WTC11 (cell line): ENCODE measurements at regions not wholly inside any gene's neighbourhood (a gene's known extent, or its start where the extent isn't known, plus 50 kb on each side); places are given as distances from the start of the nearest gene placed in this dataset.

Experiments used
- ATAC-seq: fragments of 200-7000 bp; cut with Tn5 transposase; 2 replicates; pipeline ENCODE4 v1.10.0; 2021; ENCODE audit warnings: mild to moderate bottlenecking, moderate library complexity
- CTCF ChIA-PET: fragments of 300-600 bp; sonication (Branson Sonifier 250); formaldehyde crosslinking; loops from one replicate; lab custom pipeline; 2021; ENCODE audit warnings: antibody characterized with exemption; lab: Charles Lee
- POLR2A ChIA-PET: fragments of 350-600 bp; sonication (Branson Sonifier 250); formaldehyde crosslinking; loops from one replicate; lab custom pipeline; 2021; ENCODE audit warnings: antibody characterized with exemption; lab: Charles Lee
- DNase-seq: peaks from one replicate; pipeline ENCODE4 v3.0.0; 2021; ENCODE audit warnings: low spot score
- H3K27ac Mint-ChIP-seq: 2 replicates; pipeline ENCODE4 v1.8.0; 2021; ENCODE audit warnings: mixed read lengths
- H3K27me3 Mint-ChIP-seq: 2 replicates; pipeline ENCODE4 v1.8.0; 2021; ENCODE audit warnings: low read depth, mild to moderate bottlenecking, moderate library complexity, mixed read lengths
- H3K36me3 Mint-ChIP-seq: 2 replicates; pipeline ENCODE4 v1.8.0; 2021; ENCODE audit warnings: mixed read lengths
- H3K4me1 Mint-ChIP-seq: 2 replicates; pipeline ENCODE4 v1.8.0; 2022; ENCODE audit warnings: mixed read lengths
- H3K4me3 Mint-ChIP-seq: 2 replicates; pipeline ENCODE4 v1.8.0; 2021; ENCODE audit warnings: mild to moderate bottlenecking, moderate library complexity, mixed read lengths
- H3K9me3 Mint-ChIP-seq: 2 replicates; pipeline ENCODE4 v1.8.0; 2021; ENCODE audit warnings: mixed read lengths
- CBFB ChIP-seq: sonication (generic); formaldehyde crosslinking; IDR thresholded peaks from 2 replicates; pipeline ENCODE4 v1.8.1; 2022; ENCODE audit warnings: mild to moderate bottlenecking, low read depth, missing genetic modification reagents
- EMX1 ChIP-seq: fragments of 250-450 bp; sonication (Bioruptor Pico); IDR thresholded peaks from 2 replicates; pipeline ENCODE4 v1.8.0; 2021; ENCODE audit warnings: mild to moderate bottlenecking
- ESRRA ChIP-seq: sonication (generic); formaldehyde crosslinking; IDR thresholded peaks from 2 replicates; pipeline ENCODE4 v1.8.1; 2022; ENCODE audit warnings: mild to moderate bottlenecking, missing genetic modification reagents, borderline replicate concordance
- GABPB1 ChIP-seq: sonication (generic); formaldehyde crosslinking; IDR thresholded peaks from 2 replicates; pipeline ENCODE4 v1.8.1; 2023; ENCODE audit warnings: mild to moderate bottlenecking, missing genetic modification reagents
- GTF2I ChIP-seq: fragments of 250-450 bp; sonication (Bioruptor Pico); conservative IDR thresholded peaks from 2 replicates; pipeline ENCODE4 v1.4.0; 2021; ENCODE audit warnings: mild to moderate bottlenecking
- HMGA2 ChIP-seq: fragments of 250-450 bp; sonication (Bioruptor Pico); IDR thresholded peaks from 2 replicates; pipeline ENCODE4 v1.4.0; 2021; ENCODE audit warnings: mild to moderate bottlenecking, moderate library complexity
- IRF2 ChIP-seq: sonication (generic); formaldehyde crosslinking; IDR thresholded peaks from 2 replicates; pipeline ENCODE4 v1.8.0; 2022; ENCODE audit warnings: low read depth, missing genetic modification reagents, borderline replicate concordance
- NFE2L1 ChIP-seq: sonication (generic); formaldehyde crosslinking; IDR thresholded peaks from 2 replicates; pipeline ENCODE4 v1.8.1; 2023; ENCODE audit warnings: missing genetic modification reagents
- NR2C2 ChIP-seq: sonication (generic); formaldehyde crosslinking; IDR thresholded peaks from 2 replicates; pipeline ENCODE4 v1.8.0; 2022; ENCODE audit warnings: mild to moderate bottlenecking, missing genetic modification reagents
- SMAD4 ChIP-seq: sonication (generic); formaldehyde crosslinking; IDR thresholded peaks from 2 replicates; pipeline ENCODE4 v1.8.0; 2022; ENCODE audit warnings: mild to moderate bottlenecking, missing genetic modification reagents
- SOX15 ChIP-seq: fragments of 250-450 bp; sonication (Bioruptor Pico); IDR thresholded peaks from 2 replicates; pipeline ENCODE4 v1.9.0; 2021; ENCODE audit warnings: mild to moderate bottlenecking
- TP53 ChIP-seq: sonication (generic); formaldehyde crosslinking; IDR thresholded peaks from 2 replicates; pipeline ENCODE4 v1.8.1; 2023; ENCODE audit warnings: mild to moderate bottlenecking, missing genetic modification reagents
- ZNF121 ChIP-seq: sonication (generic); formaldehyde crosslinking; IDR thresholded peaks from 2 replicates; pipeline ENCODE4 v1.8.0; 2023; ENCODE audit warnings: missing genetic modification reagents
- ZNF138 ChIP-seq: sonication (generic); formaldehyde crosslinking; conservative IDR thresholded peaks from 2 replicates; pipeline ENCODE4 v1.8.1; 2022; ENCODE audit warnings: mild to moderate bottlenecking, moderate library complexity, missing genetic modification reagents
- ZNF219 ChIP-seq: sonication (generic); formaldehyde crosslinking; IDR thresholded peaks from 2 replicates; pipeline ENCODE4 v1.8.0; 2023; ENCODE audit warnings: missing genetic modification reagents, mild to moderate bottlenecking, borderline replicate concordance
- ZNF232 ChIP-seq: sonication (generic); formaldehyde crosslinking; IDR thresholded peaks from 2 replicates; pipeline ENCODE4 v1.8.0; 2022; ENCODE audit warnings: mild to moderate bottlenecking, missing genetic modification reagents
- ZNF416 ChIP-seq: fragments of 250-450 bp; sonication (Bioruptor Pico); IDR thresholded peaks from 2 replicates; pipeline ENCODE4 v1.9.0; 2021; ENCODE audit warnings: mild to moderate bottlenecking, inconsistent platforms
- ZNF423 ChIP-seq: fragments of 250-450 bp; sonication (Bioruptor Pico); IDR thresholded peaks from 2 replicates; pipeline ENCODE4 v2.1.2; 2022; ENCODE audit warnings: mild to moderate bottlenecking, moderate library complexity
- TF ChIP-seq, protein P1 (sequence below): sonication (generic); formaldehyde crosslinking; IDR thresholded peaks from 2 replicates; pipeline ENCODE4 v1.8.1; 2023; ENCODE audit warnings: mild to moderate bottlenecking, missing genetic modification reagents, moderate library complexity
- TF ChIP-seq, protein P2 (sequence below): sonication (generic); formaldehyde crosslinking; IDR thresholded peaks from 2 replicates; pipeline ENCODE4 v1.8.0; 2023; ENCODE audit warnings: missing genetic modification reagents, mild to moderate bottlenecking, borderline replicate concordance
- TF ChIP-seq, protein P3 (sequence below): sonication (generic); formaldehyde crosslinking; IDR thresholded peaks from 2 replicates; pipeline ENCODE4 v1.8.1; 2023; ENCODE audit warnings: mild to moderate bottlenecking, missing genetic modification reagents, moderate library complexity
- TF ChIP-seq, protein P4 (sequence below): fragments of 250-450 bp; sonication (Bioruptor Pico); IDR thresholded peaks from 2 replicates; pipeline ENCODE4 v2.1.2; 2022; ENCODE audit warnings: mild to moderate bottlenecking, moderate library complexity
- TF ChIP-seq, protein P5 (sequence below): fragments of 250-450 bp; sonication (Bioruptor Pico); IDR thresholded peaks from 2 replicates; pipeline ENCODE4 v1.9.0; 2021; ENCODE audit warnings: mild to moderate bottlenecking

DNA sequence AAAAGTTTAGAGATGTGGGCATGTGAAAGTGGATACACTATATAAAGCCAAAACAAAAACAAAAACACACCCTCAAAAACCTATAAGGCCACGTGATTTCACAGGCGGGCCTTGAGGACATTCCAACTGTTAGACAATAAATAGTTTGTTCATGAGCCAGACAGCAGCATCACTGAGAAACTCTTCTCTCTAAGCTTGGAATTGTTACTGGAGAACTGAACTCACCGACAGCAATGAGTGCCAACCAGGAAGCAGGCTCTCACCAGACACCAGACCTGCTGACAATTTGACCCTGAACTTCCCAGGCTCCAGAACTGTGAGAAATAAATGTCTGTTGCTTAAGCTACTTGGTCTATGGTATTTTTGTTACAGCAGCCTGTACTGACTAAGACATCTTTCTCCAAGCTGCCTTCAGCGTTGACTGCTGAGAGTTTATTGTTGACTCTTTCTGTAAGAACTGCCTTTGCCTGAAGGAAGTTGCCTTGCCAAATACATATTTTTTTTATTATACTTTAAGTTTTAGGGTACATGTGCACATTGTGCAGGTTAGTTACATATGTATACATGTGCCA lies 107.5 kb downstream of the EPDR1 start:
- Mint-ChIP-seq H3K27ac (no peak overlapping the region), H3K27me3 (no peaks in the 10 kb centered on the region), H3K9me3 (no peaks in the 10 kb centered on the region), H3K4me3 (no peak overlapping the region), H3K4me1 (peaks cover 3% of the 10 kb centered on the region), H3K36me3 (no peaks in the 10 kb centered on the region)
- ChIA-PET CTCF (no interaction called here), POLR2A (no interaction called here)
- DNase-seq = no peak
- no peak for TF ChIP-seq EMX1
- no peak for TF ChIP-seq ZNF219 (CRISPR knock-in tag)
- TF ChIP-seq GABPB1 (CRISPR knock-in tag) = no peak
- TF ChIP-seq ZNF232 (CRISPR knock-in tag) = no peak
- TF ChIP-seq GTF2I (CRISPR knock-in tag) = no peak
- no peak for TF ChIP-seq TP53 (CRISPR knock-in tag)
- TF ChIP-seq, protein P1, sequence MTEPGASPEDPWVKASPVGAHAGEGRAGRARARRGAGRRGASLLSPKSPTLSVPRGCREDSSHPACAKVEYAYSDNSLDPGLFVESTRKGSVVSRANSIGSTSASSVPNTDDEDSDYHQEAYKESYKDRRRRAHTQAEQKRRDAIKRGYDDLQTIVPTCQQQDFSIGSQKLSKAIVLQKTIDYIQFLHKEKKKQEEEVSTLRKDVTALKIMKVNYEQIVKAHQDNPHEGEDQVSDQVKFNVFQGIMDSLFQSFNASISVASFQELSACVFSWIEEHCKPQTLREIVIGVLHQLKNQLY (CRISPR knock-in tag) = no peak
- TF ChIP-seq CBFB (CRISPR knock-in tag) = no peak
- TF ChIP-seq, protein P2, sequence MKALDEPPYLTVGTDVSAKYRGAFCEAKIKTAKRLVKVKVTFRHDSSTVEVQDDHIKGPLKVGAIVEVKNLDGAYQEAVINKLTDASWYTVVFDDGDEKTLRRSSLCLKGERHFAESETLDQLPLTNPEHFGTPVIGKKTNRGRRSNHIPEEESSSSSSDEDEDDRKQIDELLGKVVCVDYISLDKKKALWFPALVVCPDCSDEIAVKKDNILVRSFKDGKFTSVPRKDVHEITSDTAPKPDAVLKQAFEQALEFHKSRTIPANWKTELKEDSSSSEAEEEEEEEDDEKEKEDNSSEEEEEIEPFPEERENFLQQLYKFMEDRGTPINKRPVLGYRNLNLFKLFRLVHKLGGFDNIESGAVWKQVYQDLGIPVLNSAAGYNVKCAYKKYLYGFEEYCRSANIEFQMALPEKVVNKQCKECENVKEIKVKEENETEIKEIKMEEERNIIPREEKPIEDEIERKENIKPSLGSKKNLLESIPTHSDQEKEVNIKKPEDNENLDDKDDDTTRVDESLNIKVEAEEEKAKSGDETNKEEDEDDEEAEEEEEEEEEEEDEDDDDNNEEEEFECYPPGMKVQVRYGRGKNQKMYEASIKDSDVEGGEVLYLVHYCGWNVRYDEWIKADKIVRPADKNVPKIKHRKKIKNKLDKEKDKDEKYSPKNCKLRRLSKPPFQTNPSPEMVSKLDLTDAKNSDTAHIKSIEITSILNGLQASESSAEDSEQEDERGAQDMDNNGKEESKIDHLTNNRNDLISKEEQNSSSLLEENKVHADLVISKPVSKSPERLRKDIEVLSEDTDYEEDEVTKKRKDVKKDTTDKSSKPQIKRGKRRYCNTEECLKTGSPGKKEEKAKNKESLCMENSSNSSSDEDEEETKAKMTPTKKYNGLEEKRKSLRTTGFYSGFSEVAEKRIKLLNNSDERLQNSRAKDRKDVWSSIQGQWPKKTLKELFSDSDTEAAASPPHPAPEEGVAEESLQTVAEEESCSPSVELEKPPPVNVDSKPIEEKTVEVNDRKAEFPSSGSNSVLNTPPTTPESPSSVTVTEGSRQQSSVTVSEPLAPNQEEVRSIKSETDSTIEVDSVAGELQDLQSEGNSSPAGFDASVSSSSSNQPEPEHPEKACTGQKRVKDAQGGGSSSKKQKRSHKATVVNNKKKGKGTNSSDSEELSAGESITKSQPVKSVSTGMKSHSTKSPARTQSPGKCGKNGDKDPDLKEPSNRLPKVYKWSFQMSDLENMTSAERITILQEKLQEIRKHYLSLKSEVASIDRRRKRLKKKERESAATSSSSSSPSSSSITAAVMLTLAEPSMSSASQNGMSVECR = no peak
- no peak for TF ChIP-seq ZNF416 (CRISPR knock-in tag)
- TF ChIP-seq ZNF138 (CRISPR knock-in tag) = no peak
- TF ChIP-seq, protein P3, sequence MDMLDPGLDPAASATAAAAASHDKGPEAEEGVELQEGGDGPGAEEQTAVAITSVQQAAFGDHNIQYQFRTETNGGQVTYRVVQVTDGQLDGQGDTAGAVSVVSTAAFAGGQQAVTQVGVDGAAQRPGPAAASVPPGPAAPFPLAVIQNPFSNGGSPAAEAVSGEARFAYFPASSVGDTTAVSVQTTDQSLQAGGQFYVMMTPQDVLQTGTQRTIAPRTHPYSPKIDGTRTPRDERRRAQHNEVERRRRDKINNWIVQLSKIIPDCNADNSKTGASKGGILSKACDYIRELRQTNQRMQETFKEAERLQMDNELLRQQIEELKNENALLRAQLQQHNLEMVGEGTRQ = no peak
- TF ChIP-seq SOX15 (CRISPR knock-in tag) = no peak
- no peak for TF ChIP-seq ZNF423
- no peak for TF ChIP-seq ESRRA (CRISPR knock-in tag)
- no peak for TF ChIP-seq NR2C2 (CRISPR knock-in tag)
- TF ChIP-seq, protein P4, sequence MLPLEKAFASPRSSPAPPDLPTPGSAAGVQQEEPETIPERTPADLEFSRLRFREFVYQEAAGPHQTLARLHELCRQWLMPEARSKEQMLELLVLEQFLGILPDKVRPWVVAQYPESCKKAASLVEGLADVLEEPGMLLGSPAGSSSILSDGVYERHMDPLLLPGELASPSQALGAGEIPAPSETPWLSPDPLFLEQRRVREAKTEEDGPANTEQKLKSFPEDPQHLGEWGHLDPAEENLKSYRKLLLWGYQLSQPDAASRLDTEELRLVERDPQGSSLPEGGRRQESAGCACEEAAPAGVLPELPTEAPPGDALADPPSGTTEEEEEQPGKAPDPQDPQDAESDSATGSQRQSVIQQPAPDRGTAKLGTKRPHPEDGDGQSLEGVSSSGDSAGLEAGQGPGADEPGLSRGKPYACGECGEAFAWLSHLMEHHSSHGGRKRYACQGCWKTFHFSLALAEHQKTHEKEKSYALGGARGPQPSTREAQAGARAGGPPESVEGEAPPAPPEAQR (CRISPR knock-in tag) = no peak
- no peak for ATAC-seq

DNA sequence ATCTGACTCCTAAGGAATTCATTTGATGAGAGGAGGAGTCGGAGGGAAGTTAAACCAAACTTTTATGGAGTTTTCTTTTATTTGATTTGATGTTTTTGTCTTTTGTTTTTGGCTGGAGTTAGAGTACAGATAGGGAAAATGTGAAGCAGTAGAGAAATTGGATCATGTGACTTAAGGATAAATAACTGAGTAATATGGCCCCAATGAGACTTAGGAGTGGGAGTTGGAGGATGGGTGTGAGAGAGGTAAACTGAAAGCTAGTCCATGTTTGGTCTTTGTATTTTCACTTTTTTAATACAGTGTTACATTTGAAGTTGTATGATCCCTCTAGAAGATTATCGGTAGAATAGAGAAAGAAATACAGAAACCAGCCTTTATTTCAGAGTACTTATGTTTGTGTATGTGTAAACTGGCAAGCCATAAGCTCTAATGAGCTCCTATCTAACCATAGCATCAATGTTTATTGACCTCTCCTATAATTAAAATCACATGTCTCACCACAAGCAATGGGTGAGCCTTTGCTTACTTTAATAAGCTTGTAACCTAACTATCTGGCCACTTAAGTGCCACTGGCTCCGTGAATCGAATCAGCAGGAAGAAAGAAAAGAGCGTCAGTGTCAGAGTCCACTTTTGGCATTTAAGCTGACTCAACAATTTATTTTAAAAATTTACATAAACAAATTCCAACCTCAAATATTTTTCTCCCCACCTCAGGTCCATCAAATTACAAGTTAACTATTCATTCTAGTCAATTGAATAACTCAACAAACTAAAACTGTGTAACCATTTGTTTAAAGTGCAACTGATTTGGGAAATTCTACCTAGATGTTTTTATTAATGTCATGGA lies 113.8 kb downstream of the EPDR1 start:
- DNase-seq (no peak), ATAC-seq (no peak)
- no peaks in the 10 kb centered on the region for H3K27me3 Mint-ChIP-seq
- ChIA-PET CTCF (interaction anchor here (1.5 kb wide), 1 partner anchor 301 kb away, joined by 3 read pairs; no protein-coding TSS in a partner anchor), POLR2A (no interaction called here)
- no peak overlapping the region for H3K27ac Mint-ChIP-seq
- no peak overlapping the region for H3K4me3 Mint-ChIP-seq
- no peaks in the 10 kb centered on the region for H3K36me3 Mint-ChIP-seq
- H3K4me1 Mint-ChIP-seq = peaks cover 3% of the 10 kb centered on the region
- 0 out of 2 replicates have a peak, but pooled peaks cover 3% of the 10 kb centered on the region for H3K9me3 Mint-ChIP-seq
- TF ChIP-seq, protein P5, sequence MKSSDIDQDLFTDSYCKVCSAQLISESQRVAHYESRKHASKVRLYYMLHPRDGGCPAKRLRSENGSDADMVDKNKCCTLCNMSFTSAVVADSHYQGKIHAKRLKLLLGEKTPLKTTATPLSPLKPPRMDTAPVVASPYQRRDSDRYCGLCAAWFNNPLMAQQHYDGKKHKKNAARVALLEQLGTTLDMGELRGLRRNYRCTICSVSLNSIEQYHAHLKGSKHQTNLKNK (CRISPR knock-in tag) = no peak
- no peak for TF ChIP-seq ZNF423
- no peak for TF ChIP-seq HMGA2 (CRISPR knock-in tag)
- TF ChIP-seq NFE2L1 (CRISPR knock-in tag) = no peak
- TF ChIP-seq GTF2I (CRISPR knock-in tag) = no peak
- TF ChIP-seq IRF2 = no peak
- TF ChIP-seq, protein P2 = no peak
- no peak for TF ChIP-seq ZNF121 (CRISPR knock-in tag)
- TF ChIP-seq SMAD4 (CRISPR knock-in tag) = no peak
- no peak for TF ChIP-seq NR2C2 (CRISPR knock-in tag)
